GM21367 (cell line): ENCODE measurements at regions not wholly inside any gene's neighbourhood (a gene's known extent, or its start where the extent isn't known, plus 50 kb on each side); places are given as distances from the start of the nearest gene placed in this dataset.

Source experiments
- ATAC-seq: cut with Tn5 transposase; IDR thresholded peaks from one replicate; pipeline ENCODE4 v1.9.1; 2021; ENCODE audit not compliant: unreplicated experiment

- no peak for ATAC-seq
These were observed 54.4 kb upstream of the RFLNA start for GRCh38 chr12:124240493-124240892.

GRCh38 chr12:124241776-124242528 lies 52.9 kb upstream of the RFLNA start:
- ATAC-seq = no peak

GRCh38 chr12:124242529-124243065 lies 52.3 kb upstream of the RFLNA start:
- ATAC-seq = no peak

GRCh38 chr12:124243936-124244335 lies 51.0 kb upstream of the RFLNA start:
- ATAC-seq = no peak
